Stimulated activated CD8-positive, alpha-beta memory T cell treated with anti-CD3 and anti-CD28 coated beads, Interleukin-15, amount 100 ng/mL, for 48 hours (primary cell): ENCODE measurements at regions not wholly inside any gene's neighbourhood (a gene's known extent, or its start where the extent isn't known, plus 50 kb on each side); places are given as distances from the start of the nearest gene placed in this dataset.

Source experiments
- DNase-seq, 2 donors: peaks; one replicate each; pipeline ENCODE4 v3.0.0-alpha.2; 2020; ENCODE audit warnings: low read depth in 2 of 2

- no peak for DNase-seq
These were observed 76.8 kb upstream of the BTN3A2 start for GRCh38 chr6:26288155-26288554.

DNA sequence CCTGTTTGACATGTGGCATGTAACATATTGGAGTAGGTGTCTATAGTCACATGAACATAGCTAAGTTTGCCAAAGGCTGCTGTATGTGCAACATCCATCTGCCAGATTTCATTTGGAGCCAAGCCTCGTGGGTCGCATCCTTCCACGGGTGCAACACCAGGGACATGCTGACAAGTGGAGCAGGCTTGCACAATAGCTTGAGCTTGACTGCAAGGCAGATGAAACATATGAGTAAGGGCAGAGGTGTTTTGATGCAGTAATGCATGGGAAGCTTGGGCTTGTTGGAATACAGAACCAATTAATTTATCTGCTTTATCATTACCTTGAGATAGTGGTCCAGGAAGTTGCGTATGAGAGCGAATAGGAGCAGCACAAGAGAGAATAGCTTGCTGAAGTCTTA, 74.1 kb upstream of the BTN3A2 start:
- no peak for DNase-seq

- no peak for DNase-seq
These were observed 72.3 kb upstream of the BTN3A2 start for GRCh38 chr6:26292709-26293108.

DNA sequence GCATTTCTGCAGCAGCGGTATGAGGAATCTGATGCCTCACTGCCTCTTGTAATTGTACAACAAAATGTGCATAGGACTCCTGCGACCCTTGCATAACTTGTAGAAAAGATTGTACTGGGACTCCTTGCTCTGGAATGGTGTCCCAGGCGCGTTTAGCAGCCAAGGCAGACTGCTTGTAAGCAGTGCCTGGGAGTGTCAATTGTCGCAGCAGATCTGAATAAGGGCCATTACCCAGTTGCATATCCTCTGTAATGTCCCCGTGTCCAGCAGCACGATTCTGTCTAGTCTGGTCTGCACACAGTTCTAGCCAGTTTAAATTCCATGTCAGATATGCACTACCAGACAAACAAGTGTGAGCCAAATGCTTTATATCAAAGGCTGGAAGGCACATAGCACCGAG, 70.7 kb upstream of the BTN3A2 start:
- DNase-seq = no peak

- no peak for DNase-seq
These were observed 69.1 kb upstream of the BTN3A2 start for GRCh38 chr6:26295691-26296555.

DNA sequence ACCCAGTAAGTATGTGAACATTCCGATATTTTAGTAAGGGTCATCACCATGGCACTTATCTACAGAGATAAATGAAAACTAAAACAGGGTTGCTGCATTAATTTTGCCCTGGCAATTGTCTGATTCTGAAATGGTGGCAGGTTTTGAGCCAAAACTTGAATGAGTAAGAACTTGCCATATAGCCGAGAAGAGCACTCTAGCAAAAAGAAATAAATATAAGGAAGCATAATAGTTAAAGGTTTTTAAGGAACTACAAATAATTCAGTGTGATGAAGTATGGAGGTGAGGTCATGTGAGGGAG, 68.5 kb upstream of the BTN3A2 start:
- DNase-seq = no peak

GRCh38 chr6:26296857-26297648, 67.9 kb upstream of the BTN3A2 start:
- no peak for DNase-seq

- no peak for DNase-seq
These were observed 65.5 kb upstream of the BTN3A2 start for GRCh38 chr6:26299286-26300042.

- DNase-seq = no peak
These were observed 65.0 kb upstream of the BTN3A2 start for GRCh38 chr6:26300043-26300331.

DNA sequence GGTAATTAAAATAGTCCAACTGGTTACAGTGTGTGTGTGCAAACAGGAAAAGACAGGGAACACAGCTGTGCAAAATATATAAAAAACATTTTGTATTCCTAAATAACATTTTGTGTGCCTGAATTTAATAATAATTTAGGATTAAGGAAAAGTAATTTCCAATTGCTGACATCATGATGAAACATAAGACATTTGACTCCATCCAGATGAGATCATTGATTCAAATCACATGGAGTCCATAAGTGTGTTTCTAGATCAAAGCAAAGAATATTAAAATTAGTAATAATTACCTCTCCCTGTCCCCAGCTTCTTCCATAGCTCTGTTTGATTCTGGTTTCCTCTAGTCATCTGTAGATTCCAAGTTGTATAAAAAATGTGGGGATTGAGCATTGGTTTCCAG, 64.6 kb upstream of the BTN3A2 start:
- DNase-seq = no peak

DNA sequence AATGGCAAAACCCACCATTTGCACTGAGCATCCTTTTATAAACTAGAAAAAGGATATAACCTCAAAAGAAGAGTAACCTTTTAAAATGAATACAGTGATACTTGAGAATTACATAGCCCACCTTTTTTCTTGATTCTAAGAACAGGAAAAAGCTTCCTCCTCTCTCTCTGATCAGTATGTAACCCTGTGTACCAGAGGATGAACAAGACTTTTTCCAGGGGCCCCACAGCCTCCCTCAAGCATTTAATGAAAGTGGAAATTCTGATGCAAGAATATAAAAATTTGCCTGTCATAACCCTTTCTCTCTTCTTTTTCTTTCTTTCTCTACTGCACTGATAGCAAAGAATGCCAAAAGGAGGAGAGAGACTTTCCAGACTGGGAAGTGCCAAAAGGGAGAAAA, 64.2 kb upstream of the BTN3A2 start:
- DNase-seq = no peak

DNA sequence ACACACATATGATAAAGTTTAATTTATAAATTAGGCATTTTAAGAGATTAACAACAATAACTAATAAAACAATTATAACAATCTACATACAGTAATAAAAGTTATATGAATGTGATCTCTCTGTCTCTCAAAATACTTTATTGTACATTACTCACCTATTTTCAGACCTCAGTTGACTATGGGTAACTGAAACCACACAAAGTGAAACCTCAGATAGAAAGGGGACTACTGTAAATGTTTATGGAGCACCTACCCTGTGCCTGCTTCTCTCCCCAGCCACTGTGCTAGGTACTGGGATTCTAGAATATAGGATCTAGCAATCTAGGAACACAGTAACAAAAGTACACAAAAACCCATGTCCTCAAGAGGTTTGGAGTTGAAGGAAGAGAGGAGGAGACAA, 63.4 kb upstream of the BTN3A2 start:
- no peak for DNase-seq

DNA sequence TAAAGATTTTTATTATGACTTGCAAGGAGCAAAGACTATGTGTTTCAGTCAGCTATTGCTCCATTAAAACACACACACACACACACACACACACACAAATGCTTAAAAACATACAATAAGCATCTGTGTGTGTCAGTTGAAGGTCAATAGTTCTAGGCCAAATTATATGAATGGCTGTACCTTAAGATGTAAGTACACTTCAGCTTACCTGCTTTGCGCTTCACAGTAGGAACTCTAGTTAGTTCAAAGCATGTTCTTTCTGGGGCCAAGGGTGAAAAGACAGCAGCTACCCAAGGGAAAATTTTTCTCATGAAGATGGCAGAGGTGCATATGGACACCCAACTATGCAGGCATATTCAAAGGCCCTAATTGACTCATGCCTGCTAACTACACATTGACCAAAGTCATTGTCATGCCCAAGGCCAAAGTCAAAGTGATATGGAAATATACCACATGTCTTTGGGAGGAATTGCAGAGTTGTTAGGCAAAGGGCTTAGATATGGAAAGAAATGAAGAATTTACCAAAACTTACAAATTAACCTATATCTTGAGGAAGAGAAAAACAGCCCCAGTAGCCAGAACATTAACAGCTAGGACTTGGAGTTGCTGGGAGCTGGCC, 61.9 kb upstream of the BTN3A2 start:
- DNase-seq = no peak

DNA sequence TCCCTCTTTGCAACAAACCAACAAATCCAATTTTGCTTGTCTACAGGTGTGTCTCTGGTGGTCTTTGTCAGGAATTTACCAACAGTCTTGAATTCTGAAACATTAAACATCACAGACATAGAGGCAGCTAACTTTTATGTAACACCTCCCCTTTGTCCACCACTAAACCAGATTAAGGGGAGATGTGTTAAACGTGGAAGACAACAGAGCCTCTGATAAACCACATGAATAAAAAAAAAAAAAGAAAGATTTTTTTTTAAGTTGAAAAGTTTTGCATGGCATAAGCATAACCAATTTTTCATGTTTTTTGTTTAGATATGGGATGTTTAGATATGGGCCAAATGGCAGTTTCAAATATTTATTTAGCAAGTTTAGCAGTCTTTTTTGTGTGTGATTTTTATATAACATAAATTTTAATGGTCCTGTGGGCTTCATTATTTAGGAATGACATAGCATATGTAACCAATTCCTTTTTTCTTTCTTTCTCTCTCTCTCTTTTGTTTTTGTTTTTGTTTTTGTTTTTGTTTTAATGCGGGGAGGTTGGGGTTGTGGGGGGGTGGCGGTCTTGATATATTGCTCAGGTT, 60.7 kb upstream of the BTN3A2 start:
- no peak for DNase-seq

- DNase-seq = peak in 1 of 2 donors; percentile 68
These were observed 60.0 kb upstream of the BTN3A2 start for GRCh38 chr6:26304797-26305640.

DNA sequence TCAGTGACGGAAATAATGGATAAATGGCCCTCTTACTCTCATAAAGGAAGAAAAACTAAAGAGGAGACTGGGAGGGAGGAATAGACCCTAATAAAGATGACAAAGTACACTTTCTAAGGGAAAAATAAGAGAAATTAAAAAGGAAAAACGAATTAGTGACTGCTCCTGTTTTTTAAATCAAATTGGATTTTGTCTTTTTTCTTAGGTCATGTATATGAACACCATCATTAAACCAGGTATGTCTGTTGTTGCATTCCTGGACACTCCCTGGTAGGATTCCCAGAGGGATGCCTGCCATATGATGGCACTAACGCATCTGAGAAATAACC, 59.4 kb upstream of the BTN3A2 start:
- no peak for DNase-seq

- DNase-seq = no peak
These were observed 58.8 kb upstream of the BTN3A2 start for GRCh38 chr6:26306232-26306631.

DNA sequence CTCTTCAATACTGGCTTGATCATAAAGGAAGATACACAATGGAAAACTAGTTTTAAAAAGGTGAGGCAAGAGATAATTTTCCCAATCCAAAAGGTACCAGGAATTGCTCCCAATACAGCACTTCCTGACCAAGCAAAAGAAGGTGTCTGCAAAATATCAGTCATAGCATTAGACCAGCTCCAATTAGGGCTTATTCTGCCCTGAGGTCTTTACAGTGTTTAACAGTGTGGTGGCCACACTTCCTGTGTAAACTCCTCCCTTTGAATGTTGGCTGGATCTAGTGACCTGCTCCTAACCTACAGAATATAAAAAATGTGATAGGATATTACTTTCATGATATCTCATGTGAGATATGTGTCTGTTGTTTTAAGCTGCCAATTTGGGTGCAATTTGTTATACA, 57.1 kb upstream of the BTN3A2 start:
- no peak for DNase-seq

- DNase-seq = no peak
These were observed 55.3 kb upstream of the BTN3A2 start for GRCh38 chr6:26309731-26310142.

DNA sequence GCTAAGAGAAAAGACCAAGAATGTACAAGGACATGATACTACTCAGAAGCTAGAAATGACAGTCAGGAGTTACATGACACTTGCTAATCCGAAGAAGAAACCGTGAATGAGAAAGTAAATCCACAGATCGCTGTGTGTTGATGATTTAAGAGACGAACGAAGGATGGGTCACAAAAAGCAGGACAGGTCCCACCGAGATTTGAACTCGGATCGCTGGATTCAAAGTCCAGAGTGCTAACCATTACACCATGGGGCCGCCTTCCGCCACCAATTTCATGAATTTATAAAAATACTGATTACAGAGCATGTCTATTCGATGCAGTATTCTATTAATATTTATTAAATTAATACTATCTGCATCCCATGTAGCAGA, 54.0 kb upstream of the BTN3A2 start:
- no peak for DNase-seq

GRCh38 chr6:26311385-26312095, 53.5 kb upstream of the BTN3A2 start:
- peak in 1 of 2 donors; percentile 42 for DNase-seq
